GM13976 (cell line): ENCODE measurements at regions not wholly inside any gene's neighbourhood (a gene's known extent, or its start where the extent isn't known, plus 50 kb on each side); places are given as distances from the start of the nearest gene placed in this dataset.

ENCODE experiments used
- DNase-seq: peaks from one replicate; pipeline ENCODE4 v3.0.0; 2012; ENCODE audit warnings: low spot score
- in situ Hi-C: fragments of 300-500 bp; cut with MboI; formaldehyde crosslinking; loops from one replicate; pipeline ENCODE4 v1.12.0; 2022; ENCODE audit warnings: low sequenced_read_pairs, mixed read lengths, inconsistent platforms; ENCODE audit not compliant: unreplicated experiment
- TF ChIP-seq, protein P1 (sequence below): IDR thresholded peaks from 2 replicates; pipeline ENCODE4 v1.5.1; 2012; ENCODE audit warnings: borderline replicate concordance, mild to moderate bottlenecking; ENCODE audit not compliant: insufficient read depth; ENCODE audit errors: extremely low read depth, missing control alignments, control extremely low read depth

DNA sequence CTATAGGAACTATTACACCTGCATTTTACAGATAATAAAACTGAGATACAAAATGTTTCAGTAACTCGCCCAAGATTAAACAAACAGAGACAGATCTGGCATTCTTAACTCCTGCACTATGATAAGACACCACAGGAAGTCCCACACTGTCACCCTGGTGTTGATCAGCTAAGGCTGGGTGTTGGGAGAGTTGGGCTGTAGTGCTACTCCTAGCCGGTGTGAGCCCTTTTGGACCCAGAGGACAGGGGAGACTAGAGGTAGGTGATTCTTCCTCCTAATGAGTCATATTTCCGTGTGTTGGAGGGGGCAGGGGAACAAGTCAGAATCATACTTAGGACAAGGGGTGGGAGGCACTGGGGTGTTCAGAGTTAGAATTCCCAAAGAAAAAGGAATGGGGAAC, 353.2 kb upstream of the TENM4 start:
- no peak for DNase-seq
- in situ Hi-C loops, result no loop called here
- TF ChIP-seq, protein P1, sequence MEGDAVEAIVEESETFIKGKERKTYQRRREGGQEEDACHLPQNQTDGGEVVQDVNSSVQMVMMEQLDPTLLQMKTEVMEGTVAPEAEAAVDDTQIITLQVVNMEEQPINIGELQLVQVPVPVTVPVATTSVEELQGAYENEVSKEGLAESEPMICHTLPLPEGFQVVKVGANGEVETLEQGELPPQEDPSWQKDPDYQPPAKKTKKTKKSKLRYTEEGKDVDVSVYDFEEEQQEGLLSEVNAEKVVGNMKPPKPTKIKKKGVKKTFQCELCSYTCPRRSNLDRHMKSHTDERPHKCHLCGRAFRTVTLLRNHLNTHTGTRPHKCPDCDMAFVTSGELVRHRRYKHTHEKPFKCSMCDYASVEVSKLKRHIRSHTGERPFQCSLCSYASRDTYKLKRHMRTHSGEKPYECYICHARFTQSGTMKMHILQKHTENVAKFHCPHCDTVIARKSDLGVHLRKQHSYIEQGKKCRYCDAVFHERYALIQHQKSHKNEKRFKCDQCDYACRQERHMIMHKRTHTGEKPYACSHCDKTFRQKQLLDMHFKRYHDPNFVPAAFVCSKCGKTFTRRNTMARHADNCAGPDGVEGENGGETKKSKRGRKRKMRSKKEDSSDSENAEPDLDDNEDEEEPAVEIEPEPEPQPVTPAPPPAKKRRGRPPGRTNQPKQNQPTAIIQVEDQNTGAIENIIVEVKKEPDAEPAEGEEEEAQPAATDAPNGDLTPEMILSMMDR, result no peak

DNA sequence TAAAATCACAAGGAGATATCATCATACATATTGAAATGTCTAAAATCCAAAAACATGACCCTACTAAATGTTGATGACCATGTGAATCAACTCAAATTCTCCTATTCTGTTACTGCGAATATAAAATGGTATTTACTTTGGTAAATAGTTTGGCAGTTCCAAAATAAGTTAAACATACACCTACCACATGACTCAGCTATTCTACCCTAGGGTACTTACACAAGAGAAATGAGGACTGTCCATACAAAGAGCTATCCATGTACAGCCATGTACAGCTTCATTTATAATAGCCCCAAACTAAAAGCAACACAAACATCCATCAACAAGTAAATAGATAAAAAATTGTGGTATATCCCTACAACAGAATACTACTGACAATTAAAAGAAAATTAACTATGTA, 346.1 kb upstream of the TENM4 start:
- no peak for DNase-seq
- in situ Hi-C loops, result no loop called here

DNA sequence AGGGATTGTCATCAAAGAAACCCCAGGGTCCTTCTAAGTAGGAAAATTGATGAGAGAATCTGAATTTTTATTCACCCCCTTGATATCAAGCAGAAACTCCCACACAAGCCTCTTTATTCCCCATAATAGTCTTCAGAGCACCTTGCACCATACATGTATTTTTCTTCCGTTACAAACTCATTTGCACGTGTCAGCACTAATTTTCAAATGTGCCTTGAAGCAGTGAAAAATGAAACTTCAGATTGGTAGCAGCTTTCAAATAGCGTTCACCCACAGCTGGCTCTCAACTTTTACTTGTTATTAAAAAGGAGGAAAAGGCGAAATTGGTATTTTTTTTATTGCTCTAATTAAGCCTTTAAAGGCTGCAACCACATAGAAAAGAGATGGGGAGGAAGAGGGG, 343.0 kb upstream of the TENM4 start:
- in situ Hi-C loops, result no loop called here
- DNase-seq, result no peak

More for the DNA sequence above, 346.1 kb upstream of the TENM4 start:
- TF ChIP-seq, protein P1, result no peak

GRCh38 chr11:79768343-79768742, 327.5 kb upstream of the TENM4 start:
- TF ChIP-seq, protein P1, result no peak
- in situ Hi-C loops, result no loop called here
- DNase-seq, result no peak

More for the DNA sequence above, 343.0 kb upstream of the TENM4 start:
- TF ChIP-seq, protein P1, result no peak

DNA sequence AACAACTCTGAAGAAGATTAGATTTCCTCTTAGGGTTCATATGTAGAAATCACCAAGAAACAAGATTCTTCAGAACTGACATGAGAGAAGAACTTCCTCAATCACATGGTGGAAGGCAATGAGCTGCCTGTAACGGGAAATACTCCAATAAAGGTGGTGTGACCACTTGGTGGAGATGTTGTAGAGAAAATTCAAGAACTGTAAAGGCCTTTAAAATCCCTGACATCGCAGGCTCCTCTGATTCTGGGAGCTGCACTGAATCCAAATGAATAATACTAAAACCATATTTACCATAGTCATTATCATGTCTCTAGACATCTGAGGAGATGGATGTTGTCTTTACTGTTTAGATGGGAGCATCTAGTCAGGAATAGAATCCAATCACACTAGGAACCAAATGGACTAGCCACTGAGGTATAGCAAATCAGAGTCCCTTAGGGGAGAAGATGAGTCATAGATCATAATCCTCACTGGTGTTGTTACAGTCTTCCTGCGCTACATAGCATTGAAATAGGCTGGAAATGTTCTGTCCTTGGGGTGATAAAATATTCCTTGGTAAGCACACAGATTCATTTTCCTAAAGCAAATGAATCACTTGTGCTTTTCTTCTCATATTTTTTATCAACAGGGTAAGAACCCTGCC, 321.6 kb upstream of the TENM4 start:
- TF ChIP-seq, protein P1, result no peak
- in situ Hi-C loops, result no loop called here
- no peak for DNase-seq

DNA sequence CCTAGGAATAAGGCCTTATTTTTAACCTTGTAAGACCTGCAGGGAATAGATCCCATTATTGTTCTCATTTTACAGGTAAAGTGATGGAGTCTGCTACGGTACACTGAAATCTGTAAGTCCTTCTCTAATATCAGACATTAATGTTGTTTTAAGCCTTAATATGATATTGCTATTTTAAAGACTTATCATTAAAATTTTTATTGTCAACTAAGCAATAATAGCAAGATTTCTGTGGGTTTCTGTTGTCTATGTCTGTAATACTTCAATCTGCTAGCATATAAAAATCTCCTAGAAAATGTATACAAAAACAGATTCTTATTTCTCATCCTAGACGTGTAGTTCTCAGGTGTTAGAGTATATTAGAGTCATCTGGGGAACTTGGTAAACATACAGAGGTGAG, 317.5 kb upstream of the TENM4 start:
- no peak for DNase-seq
- TF ChIP-seq, protein P1, result no peak
- in situ Hi-C loops, result no loop called here
